GM21423 (cell line): ENCODE measurements at regions not wholly inside any gene's neighbourhood (a gene's known extent, or its start where the extent isn't known, plus 50 kb on each side); places are given as distances from the start of the nearest gene placed in this dataset.
"Not testable (repeated sequence)": the region's sequence is repeated elsewhere in the genome, so short reads cannot be mapped to it uniquely, and the experiment has no call there.

Source experiments
- ATAC-seq: cut with Tn5 transposase; IDR thresholded peaks from one replicate; pipeline ENCODE4 v1.9.1; 2021; ENCODE audit warnings: mild to moderate bottlenecking, moderate library complexity; ENCODE audit not compliant: unreplicated experiment

DNA sequence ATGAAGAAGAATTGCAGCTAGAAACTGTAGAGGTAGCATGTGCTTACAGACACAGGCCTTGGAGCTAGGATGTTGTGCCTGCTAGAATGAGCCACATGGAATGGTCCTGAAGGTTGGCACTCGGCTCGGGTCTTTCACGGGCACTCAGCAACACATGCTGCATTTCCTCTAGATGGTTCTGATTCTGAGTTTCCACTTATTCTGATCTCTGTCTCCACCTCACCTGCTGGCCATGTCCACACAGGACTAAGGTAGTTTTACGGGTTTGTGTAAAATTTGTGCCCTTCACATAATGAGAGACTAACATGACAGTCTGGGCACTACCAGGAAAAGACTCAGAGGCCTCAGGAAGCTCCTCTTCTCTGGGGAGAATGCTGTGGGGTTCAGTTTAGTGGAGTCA, 444.8 kb upstream of the MKI67 start:
- no peak for ATAC-seq

DNA sequence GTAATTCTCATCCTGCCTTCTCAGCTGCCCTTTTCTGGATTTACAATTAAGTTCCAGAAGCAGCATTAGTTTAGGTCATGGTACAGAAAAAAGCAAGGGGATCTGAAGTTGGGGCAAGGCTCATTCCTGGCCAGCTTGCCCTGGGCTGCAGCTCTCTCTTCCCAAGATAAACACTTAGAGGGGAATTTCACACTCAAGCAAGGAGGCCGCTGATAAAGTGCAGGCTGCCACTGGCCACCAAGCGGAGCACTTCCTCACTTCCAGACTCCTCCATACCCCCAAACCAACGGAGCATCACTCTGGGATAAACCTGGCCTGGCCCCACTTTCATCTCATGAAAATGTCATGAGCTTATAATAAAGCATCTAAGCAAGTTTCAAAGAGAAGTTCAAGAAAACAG, 445.5 kb upstream of the MKI67 start:
- no peak for ATAC-seq

DNA sequence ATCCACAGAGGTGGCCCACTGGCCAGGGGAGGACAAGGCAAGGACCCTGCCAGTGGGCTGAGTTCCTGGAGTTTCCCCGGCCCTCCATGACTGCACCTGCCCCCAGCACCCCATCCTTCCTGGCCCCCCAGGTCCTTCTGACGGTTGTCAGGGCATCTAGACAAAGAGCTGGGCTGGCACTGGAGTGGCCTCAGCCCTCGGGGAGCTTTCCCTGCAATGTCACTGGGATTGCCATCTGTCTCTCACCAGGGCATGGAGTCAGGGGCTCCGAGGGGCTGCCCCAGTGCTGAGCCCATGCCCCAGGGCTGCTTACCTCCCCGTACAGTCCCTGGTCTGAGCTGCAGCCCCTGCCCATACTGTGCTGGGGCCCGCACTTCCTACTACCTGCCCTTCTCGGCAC, 446.5 kb upstream of the MKI67 start:
- no peak for ATAC-seq

DNA sequence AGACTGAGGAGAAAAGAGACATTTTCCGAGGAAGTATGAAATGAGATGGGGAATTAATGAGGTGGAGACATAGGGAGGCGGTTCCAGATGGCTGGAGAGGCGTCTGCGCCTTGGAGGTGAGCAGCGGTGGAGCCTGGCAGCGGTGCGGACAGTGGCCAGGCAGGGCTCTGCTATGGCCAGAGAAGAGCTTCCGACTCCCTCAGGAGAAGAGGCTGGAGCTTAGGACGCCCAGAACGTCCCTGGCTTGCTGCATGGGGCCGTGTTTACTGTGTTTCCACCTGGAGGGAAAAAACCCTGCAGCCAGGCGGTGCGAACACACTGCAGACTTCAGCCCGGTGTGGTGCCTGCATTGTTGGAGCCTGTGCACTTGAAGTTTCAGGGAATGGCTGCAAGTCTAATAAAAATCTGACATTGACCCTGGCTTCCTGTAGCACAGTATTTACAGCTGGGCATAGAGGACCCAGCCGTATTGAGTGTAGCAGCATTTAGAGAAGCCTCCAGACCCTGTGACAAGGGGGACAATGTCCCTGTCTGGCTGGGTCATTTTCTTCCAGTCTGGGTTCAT, 447.1 kb upstream of the MKI67 start:
- no peak for ATAC-seq

DNA sequence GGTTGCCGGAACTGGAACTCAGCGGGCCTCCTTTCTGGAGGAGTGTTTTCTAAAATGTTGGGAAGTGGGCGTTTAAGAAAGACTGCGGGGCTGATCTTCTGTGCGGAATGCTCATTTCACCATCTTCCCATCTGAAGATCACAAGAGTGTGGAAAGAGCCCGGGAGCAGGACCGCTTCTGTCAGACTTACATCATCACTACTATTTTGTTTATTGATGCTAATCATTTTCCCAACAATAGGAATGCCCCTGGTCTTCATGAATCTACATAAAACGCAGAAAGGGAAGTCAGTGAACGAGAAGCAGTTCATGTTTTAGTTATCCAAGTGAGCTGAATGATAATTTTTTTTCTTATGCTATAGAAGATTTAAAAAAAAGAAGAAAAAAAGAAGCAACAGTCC, 447.8 kb upstream of the MKI67 start:
- ATAC-seq, result no peak

DNA sequence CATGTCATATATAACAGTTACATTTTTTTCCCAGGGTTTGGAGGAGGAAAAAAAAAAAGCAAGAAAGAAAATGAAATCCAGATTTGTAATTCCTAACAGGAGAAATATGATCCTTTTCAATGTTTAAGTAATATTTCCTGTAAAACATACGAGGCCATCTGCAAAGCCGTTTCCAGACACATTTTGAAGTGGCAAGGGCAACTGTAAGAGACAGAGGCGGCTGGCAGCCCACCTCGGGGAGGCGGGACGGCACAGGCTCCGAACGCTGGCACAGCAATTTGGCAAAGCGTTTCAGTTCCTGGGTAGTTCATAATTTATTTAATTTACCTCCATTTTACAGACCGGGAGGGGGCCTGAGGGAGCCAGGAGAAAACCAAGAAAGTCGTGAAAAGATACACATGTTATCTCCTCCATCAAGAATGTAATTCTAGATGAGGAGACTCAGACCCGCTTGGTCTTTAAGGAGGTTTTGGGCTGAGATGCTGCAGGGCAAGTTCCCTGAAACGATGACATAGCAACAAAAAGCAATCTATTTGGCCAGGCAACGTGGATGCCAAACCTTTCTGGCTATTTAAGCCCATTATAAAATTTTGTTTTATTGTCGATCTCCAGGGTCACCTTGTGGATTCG, 448.5 kb upstream of the MKI67 start:
- no peak for ATAC-seq

DNA sequence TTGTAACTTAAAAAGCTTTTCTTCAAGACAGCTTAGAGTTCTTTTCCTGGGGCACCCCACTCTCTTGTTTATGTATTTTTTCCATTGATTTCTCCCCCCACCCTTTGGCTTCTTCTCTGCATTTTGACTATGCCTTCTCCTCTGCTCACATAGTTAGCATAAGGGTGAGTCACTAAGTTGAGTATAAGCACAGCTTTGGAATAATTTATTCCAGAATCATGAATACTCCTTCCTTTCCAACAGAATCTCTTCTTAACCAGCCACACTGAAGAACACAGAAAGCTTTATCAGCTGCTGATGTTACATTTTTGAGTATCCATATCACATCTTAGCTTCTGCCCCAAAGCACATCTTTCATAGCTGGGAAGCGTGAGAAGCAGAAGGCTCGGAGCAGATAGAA, 449.5 kb upstream of the MKI67 start:
- ATAC-seq, result no peak

DNA sequence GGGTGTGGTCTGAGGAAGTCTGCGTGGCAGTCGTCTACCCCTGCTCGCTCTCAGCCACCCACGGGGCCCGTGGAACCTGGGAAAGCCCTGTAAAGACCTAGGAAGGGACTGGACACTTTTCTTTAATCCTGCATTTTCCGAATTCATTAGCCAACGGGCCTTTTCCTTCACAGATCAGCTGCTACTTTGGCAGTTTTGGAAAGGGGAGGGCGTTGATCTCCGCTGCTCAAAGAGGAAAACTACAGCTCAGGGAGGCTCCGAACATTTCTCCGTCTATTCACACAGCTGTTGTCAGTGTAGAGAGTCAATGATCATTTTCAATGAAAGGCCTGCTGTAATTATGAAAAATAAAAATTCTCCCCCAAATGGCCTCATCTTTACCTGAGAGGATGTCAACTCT, 450.1 kb upstream of the MKI67 start:
- ATAC-seq, result no peak

DNA sequence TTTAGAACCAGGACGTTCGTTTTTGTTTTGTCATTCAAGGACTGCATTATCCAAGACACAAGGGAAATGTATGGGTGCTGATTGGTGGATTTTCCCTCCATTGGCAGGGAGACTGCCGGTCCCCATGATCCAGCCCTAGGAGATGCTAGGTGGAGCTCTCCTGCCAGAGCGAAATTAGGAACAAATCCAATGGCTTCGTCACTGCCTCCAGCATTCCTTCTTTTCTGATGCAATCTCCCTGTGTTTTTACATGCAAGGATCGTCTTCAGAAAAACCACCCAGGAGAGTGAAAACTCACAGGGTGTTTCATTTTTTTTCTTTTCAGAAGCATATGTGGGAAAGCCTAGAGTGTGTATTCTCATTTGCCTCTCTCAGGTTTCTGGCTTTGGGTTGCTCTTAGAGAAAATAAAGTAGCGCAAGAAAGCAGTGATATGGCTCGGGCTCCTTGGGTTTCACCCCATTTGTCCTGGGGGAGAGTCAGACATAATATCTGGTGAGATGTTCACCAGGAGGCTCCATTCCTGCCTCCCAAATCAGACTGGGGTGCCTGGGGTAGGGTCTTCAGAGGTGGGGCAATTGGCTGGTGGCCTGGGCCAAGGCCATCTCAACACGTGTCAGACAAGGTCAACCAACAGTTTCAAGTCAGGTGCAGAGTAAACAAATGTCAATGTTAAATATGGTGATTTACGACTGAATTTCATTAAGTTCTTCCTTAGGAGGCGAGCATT, 450.9 kb upstream of the MKI67 start:
- ATAC-seq, result no peak

DNA sequence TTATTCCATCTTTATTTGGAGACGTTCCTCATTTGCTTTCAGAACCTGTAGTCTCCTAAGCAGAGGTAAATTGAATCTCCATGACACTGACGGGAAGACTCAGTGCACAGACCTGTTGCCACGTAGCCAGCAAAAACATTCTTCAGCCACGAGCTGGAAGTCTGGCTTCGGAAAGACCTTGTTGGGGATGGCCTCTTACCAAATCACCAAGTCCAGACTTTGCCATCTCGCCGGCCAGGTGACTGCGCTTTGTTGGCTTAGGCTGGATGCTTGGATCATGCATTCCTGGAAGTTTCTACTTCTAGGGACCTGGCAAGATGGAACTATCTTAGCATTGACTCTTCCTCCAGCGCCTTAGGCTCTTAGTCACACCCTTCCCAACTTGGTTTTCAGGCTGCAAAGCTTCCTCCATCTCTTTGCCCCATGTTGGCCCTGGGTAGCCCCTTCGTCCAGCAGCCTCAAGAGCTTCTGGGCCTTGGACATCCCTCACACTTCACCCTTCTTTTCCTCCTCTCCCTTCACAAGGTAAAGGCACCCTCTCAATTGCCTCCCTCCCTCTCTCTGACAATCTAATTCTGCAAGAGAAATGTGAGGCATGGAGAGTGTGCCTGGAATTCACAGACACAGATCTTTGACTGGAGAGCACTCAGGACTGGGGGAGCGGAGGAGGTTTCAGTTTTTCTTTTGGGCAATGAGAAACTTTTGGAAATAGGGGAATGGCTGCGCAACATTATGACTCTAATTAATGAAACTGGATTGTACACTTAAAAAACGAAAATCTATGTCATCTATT, 451.9 kb upstream of the MKI67 start:
- ATAC-seq, result no peak

DNA sequence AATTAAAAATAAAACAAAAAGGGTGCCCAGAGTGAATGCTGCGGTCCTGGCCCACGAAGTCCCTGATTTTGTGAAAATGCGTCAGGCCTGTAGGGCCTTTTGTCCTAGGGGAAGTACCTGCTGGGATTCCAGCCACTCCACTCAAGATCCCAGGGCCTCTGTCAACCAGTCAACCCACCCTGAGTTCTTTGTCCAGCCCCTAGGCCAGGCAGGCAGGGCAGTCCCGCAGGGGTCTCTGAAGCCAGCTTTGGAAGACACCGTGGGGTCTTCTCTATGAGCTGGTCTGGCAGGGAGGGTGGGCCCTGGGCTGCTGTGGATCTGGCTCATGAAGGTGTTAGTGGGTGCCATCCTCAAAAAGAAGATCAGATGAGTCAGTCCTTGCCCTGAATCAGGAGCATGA, 452.5 kb upstream of the MKI67 start:
- ATAC-seq, result no peak

DNA sequence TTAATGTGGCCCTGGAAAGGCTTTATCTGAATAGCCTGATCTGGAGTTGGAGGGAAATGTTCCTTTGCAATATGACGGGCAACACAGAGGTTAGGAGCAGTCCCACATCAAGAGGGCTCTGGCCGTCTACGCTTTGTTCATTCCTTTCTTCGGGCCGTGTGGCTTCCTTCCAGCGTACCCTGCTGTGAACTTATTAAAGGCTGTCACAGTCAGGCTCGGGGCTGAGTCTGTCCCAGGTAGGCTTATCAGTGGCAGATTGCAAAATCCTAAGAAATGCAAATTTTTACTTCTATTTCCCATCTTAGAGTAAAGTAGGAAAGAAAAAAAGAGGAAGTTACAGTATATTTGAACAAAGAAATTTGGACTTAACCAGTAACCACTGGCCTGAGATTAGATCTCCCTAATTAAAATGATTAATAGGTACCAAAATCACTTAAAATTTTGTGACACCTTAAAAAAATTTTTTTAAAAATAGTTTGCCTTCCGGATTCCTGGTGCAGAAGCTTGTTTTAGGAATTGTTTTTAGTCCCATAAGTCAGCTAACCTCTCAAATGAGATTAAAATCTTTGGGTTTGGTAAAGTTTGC, 453.1 kb upstream of the MKI67 start:
- ATAC-seq, result no peak

DNA sequence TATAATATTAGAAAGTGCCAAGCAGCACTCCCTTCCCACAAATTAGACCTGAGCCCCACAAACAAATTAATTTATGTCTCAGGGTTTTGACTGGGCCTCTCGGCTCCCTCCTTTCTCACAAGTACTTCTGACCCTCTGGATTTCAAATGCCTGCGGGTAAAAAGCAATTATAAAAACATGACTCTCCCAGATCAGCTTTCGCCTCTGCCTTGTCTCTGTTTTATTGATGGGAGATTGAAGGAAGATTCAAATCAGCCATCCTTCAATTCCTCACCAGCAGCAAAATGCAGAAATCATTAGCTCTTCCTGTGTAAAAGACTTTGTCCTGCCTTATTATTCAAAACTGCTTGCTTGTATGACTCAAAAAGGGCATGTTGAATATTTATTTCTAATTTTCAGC, 453.7 kb upstream of the MKI67 start:
- ATAC-seq, result no peak

DNA sequence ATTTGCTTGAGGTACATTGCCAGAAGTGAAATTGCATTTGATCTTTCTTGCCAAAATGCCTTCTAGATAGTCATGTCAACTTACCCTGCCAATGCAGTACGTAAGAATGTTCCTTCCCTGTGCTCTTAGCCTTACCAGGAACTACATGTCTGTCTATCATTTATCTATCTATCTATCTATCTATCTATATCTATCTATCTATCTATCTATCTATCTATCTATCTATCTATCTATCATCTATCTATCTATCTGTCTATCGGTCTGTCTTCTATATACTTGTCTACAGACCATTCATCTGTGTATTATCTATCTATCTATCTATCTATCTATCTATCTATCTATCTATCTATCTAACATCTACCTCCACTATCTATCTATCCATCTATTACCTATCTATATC, 456.9 kb upstream of the MKI67 start:
- not testable (repeated sequence) for ATAC-seq

DNA sequence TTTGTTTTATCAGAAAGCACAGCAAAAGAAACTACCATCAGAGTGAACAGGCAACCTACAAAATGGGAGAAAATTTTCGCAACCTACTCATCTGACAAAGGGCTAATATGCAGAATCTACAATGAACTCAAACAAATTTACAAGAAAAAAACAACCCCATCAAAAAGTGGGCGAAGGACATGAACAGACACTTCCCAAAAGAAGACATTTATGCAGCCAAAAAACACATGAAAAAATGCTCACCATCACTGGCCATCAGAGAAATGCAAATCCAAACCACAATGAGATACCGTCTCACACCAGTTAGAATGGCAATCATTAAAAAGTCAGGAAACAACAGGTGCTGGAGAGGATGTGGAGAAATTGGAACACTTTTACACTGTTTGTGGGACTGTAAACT, 460.4 kb upstream of the MKI67 start:
- ATAC-seq, result not testable (repeated sequence)

DNA sequence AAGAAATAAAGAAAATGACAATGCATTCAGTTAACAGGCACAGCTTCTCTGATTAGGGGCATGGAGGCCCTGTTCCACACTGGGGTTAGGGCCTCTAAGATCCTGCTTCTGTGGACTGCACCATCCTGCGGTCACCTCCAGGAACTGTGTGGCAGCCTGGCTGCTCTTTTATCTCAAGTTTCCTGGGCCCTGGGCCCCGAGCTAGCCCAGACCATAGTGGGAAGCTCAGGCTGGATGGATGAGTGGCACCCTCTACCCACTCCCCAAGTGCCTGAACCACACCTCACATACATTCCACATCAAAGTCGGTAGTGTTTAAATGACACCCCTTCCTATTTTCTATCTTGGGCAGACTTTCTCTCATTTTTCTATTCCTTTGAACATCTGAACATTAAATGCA, 461.5 kb upstream of the MKI67 start:
- no peak for ATAC-seq

DNA sequence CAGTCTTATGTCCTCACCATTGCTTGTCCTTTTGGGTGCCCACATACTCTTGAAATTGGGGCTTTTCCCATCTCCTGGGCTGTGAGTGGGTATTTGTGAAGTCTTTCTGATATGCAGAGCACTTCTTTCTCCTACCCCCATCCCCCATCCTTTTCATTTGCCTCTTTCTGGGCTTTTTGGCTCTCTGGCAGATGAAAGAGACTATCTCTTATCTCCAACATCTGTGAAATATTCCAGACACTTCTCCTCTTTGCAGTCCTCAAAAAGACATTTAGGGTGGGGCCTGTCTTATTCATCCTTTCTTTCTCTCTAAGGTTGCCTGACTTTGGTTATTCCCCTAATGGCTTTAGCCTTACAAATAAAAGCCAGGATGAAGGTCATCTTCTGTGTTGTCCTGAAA, 462.2 kb upstream of the MKI67 start:
- no peak for ATAC-seq

DNA sequence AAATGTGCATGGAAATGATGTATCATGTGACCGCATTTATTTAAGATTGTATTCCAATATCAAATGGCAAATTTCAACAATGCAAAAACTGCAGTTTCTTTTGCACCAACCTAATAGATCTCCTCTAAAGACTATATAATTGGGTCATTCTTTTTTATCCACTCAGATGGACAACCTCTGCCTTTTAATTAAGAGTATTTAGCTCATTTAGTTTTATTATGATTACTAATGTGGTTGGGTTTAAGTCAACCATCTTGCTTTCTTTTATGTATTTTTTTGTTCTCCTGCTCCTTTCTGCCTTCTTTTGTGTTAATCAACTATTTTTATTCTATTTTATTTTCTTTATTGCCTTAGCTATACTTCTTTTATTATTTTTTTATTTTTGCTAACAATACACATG, 468.5 kb upstream of the MKI67 start:
- no peak for ATAC-seq

DNA sequence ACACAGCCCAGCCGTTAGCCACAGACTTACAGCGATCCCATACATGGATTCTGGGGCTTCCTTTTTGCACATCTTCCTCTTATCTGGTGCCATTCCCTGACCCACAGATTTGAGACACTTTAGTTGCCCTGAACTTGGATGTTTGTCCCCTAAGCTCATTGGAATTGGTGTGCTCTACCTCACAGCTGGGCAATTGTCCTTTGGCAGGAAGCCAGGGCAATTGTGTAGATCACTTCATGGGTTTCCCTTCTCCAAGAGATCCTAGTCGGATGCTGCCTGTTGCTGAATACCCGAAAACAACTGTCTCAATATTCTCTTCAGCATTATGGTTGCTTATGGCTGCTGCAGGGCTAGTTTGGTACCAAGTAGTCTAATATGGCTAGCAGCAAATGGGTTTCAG, 470.7 kb upstream of the MKI67 start:
- no peak for ATAC-seq

DNA sequence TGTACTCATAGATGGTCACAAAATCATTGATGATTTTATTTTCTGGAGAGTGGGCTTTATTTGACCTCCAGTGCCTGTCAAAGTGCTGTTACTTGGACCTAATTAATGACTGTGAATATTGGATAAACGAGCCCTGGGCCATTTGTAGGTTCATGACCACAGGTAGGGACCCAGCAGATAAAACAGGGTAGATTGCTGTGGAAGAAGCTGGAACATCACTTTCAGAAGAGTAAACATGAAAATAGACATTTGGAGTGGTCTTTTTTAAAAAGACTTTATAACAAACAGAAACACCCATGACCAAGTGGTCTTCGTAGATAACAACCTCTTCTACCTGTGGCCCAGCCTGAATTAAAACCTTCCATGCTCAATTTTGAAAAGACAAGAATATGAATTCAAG, 472.8 kb upstream of the MKI67 start:
- no peak for ATAC-seq

DNA sequence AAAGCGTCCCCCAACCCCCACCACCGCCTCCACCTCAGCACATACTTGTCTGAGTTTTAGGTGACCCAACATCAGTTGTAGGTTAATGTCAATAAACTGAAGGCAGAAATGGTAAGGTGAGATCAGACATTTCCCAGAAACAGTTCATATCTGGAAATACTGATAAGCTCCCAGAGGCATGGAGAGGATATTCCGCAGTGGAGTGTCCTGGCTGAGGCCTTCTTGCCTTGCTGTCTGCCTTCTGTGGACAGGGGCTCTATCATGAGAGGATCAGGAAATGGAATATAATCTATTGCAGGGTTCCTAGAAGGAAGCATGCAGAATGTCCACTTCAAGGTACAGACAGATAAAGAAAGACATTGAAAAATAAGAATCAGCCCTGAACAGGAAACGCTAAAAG, 473.3 kb upstream of the MKI67 start:
- ATAC-seq, result no peak
